ENCODE measurements at regions not wholly inside any gene's neighbourhood (a gene's known extent, or its start where the extent isn't known, plus 50 kb on each side); places are given as distances from the start of the nearest gene placed in this dataset.

DNA sequence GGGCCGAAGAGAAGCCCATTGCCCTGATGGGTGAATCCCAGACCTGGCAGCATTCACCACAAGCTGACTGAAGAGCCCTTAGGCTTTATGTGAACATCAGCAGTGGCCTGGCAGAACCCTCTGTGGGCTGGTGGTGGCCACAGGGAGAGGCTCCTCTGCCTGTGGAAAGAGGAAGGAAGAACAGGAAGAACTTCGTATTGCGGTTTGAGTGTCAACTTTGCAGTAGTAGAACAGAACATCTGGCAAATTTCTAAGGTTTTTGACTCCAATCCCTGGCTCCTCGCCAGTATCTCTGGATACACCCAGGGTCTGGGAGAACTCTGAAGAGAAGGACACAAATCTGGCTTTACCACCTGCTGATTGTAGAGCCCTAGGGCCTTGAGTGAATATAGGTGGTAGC is 356.4 kb upstream of the GRAMD2B start (continued):
- TF ChIP-seq, protein P1, sequence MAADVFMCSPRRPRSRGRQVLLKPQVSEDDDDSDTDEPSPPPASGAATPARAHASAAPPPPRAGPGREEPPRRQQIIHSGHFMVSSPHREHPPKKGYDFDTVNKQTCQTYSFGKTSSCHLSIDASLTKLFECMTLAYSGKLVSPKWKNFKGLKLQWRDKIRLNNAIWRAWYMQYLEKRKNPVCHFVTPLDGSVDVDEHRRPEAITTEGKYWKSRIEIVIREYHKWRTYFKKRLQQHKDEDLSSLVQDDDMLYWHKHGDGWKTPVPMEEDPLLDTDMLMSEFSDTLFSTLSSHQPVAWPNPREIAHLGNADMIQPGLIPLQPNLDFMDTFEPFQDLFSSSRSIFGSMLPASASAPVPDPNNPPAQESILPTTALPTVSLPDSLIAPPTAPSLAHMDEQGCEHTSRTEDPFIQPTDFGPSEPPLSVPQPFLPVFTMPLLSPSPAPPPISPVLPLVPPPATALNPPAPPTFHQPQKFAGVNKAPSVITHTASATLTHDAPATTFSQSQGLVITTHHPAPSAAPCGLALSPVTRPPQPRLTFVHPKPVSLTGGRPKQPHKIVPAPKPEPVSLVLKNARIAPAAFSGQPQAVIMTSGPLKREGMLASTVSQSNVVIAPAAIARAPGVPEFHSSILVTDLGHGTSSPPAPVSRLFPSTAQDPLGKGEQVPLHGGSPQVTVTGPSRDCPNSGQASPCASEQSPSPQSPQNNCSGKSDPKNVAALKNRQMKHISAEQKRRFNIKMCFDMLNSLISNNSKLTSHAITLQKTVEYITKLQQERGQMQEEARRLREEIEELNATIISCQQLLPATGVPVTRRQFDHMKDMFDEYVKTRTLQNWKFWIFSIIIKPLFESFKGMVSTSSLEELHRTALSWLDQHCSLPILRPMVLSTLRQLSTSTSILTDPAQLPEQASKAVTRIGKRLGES (CRISPR knock-in tag; IDR thresholded peaks at IDR 0.05; ENCODE audit: borderline replicate concordance), result no peak
- TF ChIP-seq CBFB (CRISPR knock-in tag; IDR thresholded peaks at IDR 0.05), result no peak
- no peak for TF ChIP-seq GATAD2A (CRISPR knock-in tag; IDR thresholded peaks at IDR 0.05)
- TF ChIP-seq SRF (IDR thresholded peaks at IDR 0.05; ENCODE audit: low read depth, low read length), result no peak
- TF ChIP-seq TEAD3 (CRISPR knock-in tag; optimal IDR thresholded peaks at IDR 0.05; ENCODE audit: borderline replicate concordance), result no peak

DNA sequence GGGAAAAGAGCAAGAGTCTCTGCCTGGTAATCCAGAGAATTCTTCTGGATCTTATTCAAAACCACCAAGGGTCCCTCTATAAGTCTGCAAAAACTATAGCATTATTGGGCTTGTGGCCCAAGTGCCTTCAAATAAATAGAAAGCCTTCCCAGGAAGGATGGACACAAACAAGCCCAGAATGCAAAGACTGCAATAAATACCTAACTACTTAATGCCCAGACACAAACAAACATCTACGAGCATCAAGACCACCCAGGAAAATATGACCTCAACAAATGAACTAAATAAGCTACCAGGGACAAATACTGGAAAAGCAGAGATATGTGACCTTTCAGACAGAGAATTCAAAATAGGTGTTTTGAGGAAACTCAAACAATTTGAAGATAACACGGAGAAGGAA is 355.8 kb upstream of the GRAMD2B start:
- no peak overlapping the region for H3K4me3 ChIP-seq (replicated peaks in 1 of 3; ENCODE audit: insufficient read depth in 1 of 3, low read depth in 2 of 3, low read length in 3 of 3)
- no peaks in the 10 kb centered on the region for H3K27me3 ChIP-seq (ENCODE audit: control insufficient read depth in 1 of 2, insufficient read depth in 2 of 2, low read length in 2 of 2)
- in situ Hi-C loops (cut with HindIII; ENCODE audit: extremely low pct_ligation_motif_present, low pct_unique_long_range_greater_than_20kb) (no loop called here), intact Hi-C loops (cut with micrococcal nuclease; ENCODE audit: unreplicated experiment) (no loop called here)
- H3K4me1 ChIP-seq (ENCODE audit: insufficient read depth, low read length), result no peaks in the 10 kb centered on the region
- no TSS peak for BruUV-seq (replicated peaks)
- CTCF ChIA-PET (ENCODE audit: low intra/inter-chr PET ratio, low total read pairs), result no interaction called here
- 4% methylated on average over 2 of the region's 2 CpGs for WGBS (ENCODE audit: low lambda C conversion rate)
- POLR2A ChIA-PET, result no interaction called here
- FAIRE-seq (no peak), DNase-seq (ENCODE audit: low spot score) (no peak), ATAC-seq (no peak)
- no peaks in the 10 kb centered on the region for H3K79me2 ChIP-seq (ENCODE audit: insufficient read depth, low read length)
- H3K27ac ChIP-seq (ENCODE audit: extremely low read length, insufficient read depth, low read length), result no peak overlapping the region
- no peak overlapping the region for H2AFZ ChIP-seq (ENCODE audit: low read length)
- no peaks in the 10 kb centered on the region for H4K20me1 ChIP-seq (ENCODE audit: insufficient read depth, low read length)
- no peaks in the 10 kb centered on the region for H3K9me3 ChIP-seq (ENCODE audit: low read length)
- H3K4me2 ChIP-seq (ENCODE audit: low read depth, low read length), result no peak overlapping the region
- no peaks in the 10 kb centered on the region for H3K36me3 ChIP-seq (replicated peaks in 1 of 2; ENCODE audit: control insufficient read depth in 1 of 2, insufficient read depth in 2 of 2, low read length in 2 of 2)
- no peak overlapping the region for H3K9ac ChIP-seq (ENCODE audit: insufficient read depth, low read depth, low read length)
- TF ChIP-seq ZNF274 (CRISPR knock-in tag; IDR thresholded peaks at IDR 0.05) (no peak), EEA1 (CRISPR knock-in tag; IDR thresholded peaks at IDR 0.05; ENCODE audit: borderline replicate concordance) (no peak), ZNF816 (CRISPR knock-in tag; IDR thresholded peaks at IDR 0.05; ENCODE audit: borderline replicate concordance) (no peak), ZNF562 (CRISPR knock-in tag; IDR thresholded peaks at IDR 0.05; ENCODE audit: borderline replicate concordance) (no peak), ZNF354B (CRISPR knock-in tag; IDR thresholded peaks at IDR 0.05) (no peak), ZMAT3 (CRISPR knock-in tag; conservative IDR thresholded peaks at IDR 0.05) (no peak), TCF7L2 (IDR thresholded peaks at IDR 0.05; ENCODE audit: low read depth, low read length) (no peak), ZNF674 (CRISPR knock-in tag; IDR thresholded peaks at IDR 0.05; ENCODE audit: low read depth) (no peak)
- TF ChIP-seq, protein P2, sequence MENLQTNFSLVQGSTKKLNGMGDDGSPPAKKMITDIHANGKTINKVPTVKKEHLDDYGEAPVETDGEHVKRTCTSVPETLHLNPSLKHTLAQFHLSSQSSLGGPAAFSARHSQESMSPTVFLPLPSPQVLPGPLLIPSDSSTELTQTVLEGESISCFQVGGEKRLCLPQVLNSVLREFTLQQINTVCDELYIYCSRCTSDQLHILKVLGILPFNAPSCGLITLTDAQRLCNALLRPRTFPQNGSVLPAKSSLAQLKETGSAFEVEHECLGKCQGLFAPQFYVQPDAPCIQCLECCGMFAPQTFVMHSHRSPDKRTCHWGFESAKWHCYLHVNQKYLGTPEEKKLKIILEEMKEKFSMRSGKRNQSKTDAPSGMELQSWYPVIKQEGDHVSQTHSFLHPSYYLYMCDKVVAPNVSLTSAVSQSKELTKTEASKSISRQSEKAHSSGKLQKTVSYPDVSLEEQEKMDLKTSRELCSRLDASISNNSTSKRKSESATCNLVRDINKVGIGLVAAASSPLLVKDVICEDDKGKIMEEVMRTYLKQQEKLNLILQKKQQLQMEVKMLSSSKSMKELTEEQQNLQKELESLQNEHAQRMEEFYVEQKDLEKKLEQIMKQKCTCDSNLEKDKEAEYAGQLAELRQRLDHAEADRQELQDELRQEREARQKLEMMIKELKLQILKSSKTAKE (CRISPR knock-in tag; IDR thresholded peaks at IDR 0.05; ENCODE audit: borderline replicate concordance), result no peak
- TF ChIP-seq, protein P3, sequence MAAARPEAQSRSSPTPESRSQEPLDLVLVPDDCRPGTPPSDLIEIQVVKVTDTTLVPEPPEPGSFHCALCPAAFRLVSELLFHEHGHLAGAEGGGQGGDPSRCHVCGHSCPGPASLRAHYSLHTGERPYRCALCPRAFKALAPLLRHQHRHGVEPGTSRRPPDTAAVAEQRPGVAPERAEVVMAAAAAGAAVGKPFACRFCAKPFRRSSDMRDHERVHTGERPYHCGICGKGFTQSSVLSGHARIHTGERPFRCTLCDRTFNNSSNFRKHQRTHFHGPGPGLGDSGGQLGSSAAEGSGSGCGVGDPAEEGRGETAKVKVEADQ (CRISPR knock-in tag; IDR thresholded peaks at IDR 0.05; ENCODE audit: borderline replicate concordance), result no peak
- TF ChIP-seq, protein P4, sequence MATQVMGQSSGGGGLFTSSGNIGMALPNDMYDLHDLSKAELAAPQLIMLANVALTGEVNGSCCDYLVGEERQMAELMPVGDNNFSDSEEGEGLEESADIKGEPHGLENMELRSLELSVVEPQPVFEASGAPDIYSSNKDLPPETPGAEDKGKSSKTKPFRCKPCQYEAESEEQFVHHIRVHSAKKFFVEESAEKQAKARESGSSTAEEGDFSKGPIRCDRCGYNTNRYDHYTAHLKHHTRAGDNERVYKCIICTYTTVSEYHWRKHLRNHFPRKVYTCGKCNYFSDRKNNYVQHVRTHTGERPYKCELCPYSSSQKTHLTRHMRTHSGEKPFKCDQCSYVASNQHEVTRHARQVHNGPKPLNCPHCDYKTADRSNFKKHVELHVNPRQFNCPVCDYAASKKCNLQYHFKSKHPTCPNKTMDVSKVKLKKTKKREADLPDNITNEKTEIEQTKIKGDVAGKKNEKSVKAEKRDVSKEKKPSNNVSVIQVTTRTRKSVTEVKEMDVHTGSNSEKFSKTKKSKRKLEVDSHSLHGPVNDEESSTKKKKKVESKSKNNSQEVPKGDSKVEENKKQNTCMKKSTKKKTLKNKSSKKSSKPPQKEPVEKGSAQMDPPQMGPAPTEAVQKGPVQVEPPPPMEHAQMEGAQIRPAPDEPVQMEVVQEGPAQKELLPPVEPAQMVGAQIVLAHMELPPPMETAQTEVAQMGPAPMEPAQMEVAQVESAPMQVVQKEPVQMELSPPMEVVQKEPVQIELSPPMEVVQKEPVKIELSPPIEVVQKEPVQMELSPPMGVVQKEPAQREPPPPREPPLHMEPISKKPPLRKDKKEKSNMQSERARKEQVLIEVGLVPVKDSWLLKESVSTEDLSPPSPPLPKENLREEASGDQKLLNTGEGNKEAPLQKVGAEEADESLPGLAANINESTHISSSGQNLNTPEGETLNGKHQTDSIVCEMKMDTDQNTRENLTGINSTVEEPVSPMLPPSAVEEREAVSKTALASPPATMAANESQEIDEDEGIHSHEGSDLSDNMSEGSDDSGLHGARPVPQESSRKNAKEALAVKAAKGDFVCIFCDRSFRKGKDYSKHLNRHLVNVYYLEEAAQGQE (IDR thresholded peaks at IDR 0.05; ENCODE audit: borderline replicate concordance in 1 of 2, low read depth in 1 of 2, low read length in 2 of 2), result no peak

Data from HepG2 (cell line).